ENCODE measurements at regions not wholly inside any gene's neighbourhood (a gene's known extent, or its start where the extent isn't known, plus 50 kb on each side); places are given as distances from the start of the nearest gene placed in this dataset.

GRCh38 chr18:25621144-25621543 lies 269.2 kb upstream of the ZNF521 start:
- no peak for DNase-seq (ENCODE audit: low read depth, low spot score)
- no peak overlapping the region for H3K27ac ChIP-seq (ENCODE audit: low read length)
- H3K4me3 ChIP-seq (ENCODE audit: low read length), result no peak overlapping the region
- WGBS (ENCODE audit: insufficient coverage, insufficient read length), result no CpG with 5 or more reads among the region's 1 CpG
- H3K4me1 ChIP-seq (ENCODE audit: control insufficient read depth, insufficient read depth, low read length), result no peaks in the 10 kb centered on the region
- no peaks in the 10 kb centered on the region for H3K27me3 ChIP-seq (ENCODE audit: control insufficient read depth, insufficient read depth, low read length)
- H3K36me3 ChIP-seq (ENCODE audit: control insufficient read depth, insufficient read depth, low read length), result no peaks in the 10 kb centered on the region
- no peaks in the 10 kb centered on the region for H3K9me3 ChIP-seq (ENCODE audit: control insufficient read depth, insufficient read depth, low read length)

- Histone ChIP-seq H3K9me3 (ENCODE audit: control insufficient read depth, insufficient read depth, low read length) (no peaks in the 10 kb centered on the region), H3K36me3 (ENCODE audit: control insufficient read depth, insufficient read depth, low read length) (no peaks in the 10 kb centered on the region), H3K27me3 (ENCODE audit: control insufficient read depth, insufficient read depth, low read length) (no peaks in the 10 kb centered on the region), H3K4me3 (ENCODE audit: low read length) (no peak overlapping the region), H3K27ac (ENCODE audit: low read length) (no peak overlapping the region), H3K4me1 (ENCODE audit: control insufficient read depth, insufficient read depth, low read length) (no peaks in the 10 kb centered on the region)
- no peak for DNase-seq (ENCODE audit: low read depth, low spot score)
- no CpG with 5 or more reads among the region's 4 CpGs for WGBS (ENCODE audit: insufficient coverage, insufficient read length)
These were observed 262.2 kb upstream of the ZNF521 start for GRCh38 chr18:25614168-25614567.

GRCh38 chr18:25612466-25612865 lies 260.5 kb upstream of the ZNF521 start:
- no CpG with 5 or more reads among the region's 5 CpGs for WGBS (ENCODE audit: insufficient coverage, insufficient read length)
- no peak for DNase-seq (ENCODE audit: low read depth, low spot score)
- Histone ChIP-seq H3K27ac (ENCODE audit: low read length) (no peak overlapping the region), H3K27me3 (ENCODE audit: control insufficient read depth, insufficient read depth, low read length) (no peaks in the 10 kb centered on the region), H3K4me3 (ENCODE audit: low read length) (no peak overlapping the region), H3K36me3 (ENCODE audit: control insufficient read depth, insufficient read depth, low read length) (no peaks in the 10 kb centered on the region), H3K9me3 (ENCODE audit: control insufficient read depth, insufficient read depth, low read length) (no peaks in the 10 kb centered on the region), H3K4me1 (ENCODE audit: control insufficient read depth, insufficient read depth, low read length) (no peaks in the 10 kb centered on the region)

- no peak overlapping the region for H3K4me3 ChIP-seq (ENCODE audit: low read length)
- WGBS (ENCODE audit: insufficient coverage, insufficient read length), result no CpG with 5 or more reads among the region's 4 CpGs
These were observed 256.1 kb upstream of the ZNF521 start for GRCh38 chr18:25608091-25608490.

GRCh38 chr18:25604894-25605597 lies 253.1 kb upstream of the ZNF521 start:
- H3K27ac ChIP-seq (ENCODE audit: low read length), result no peak overlapping the region

More at GRCh38 chr18:25608091-25608490, 256.1 kb upstream of the ZNF521 start:
- no peaks in the 10 kb centered on the region for H3K9me3 ChIP-seq (ENCODE audit: control insufficient read depth, insufficient read depth, low read length)
- H3K27me3 ChIP-seq (ENCODE audit: control insufficient read depth, insufficient read depth, low read length), result no peaks in the 10 kb centered on the region
- H3K36me3 ChIP-seq (ENCODE audit: control insufficient read depth, insufficient read depth, low read length), result no peaks in the 10 kb centered on the region
- DNase-seq (ENCODE audit: low read depth, low spot score), result no peak
- H3K4me1 ChIP-seq (ENCODE audit: control insufficient read depth, insufficient read depth, low read length), result no peaks in the 10 kb centered on the region
- no peak overlapping the region for H3K27ac ChIP-seq (ENCODE audit: low read length)

GRCh38 chr18:25604196-25604893 lies 252.4 kb upstream of the ZNF521 start:
- DNase-seq (ENCODE audit: low read depth, low spot score), result no peak
- no peak overlapping the region for H3K27ac ChIP-seq (ENCODE audit: low read length)
- no CpG with 5 or more reads among the region's 8 CpGs for WGBS (ENCODE audit: insufficient coverage, insufficient read length)

More at GRCh38 chr18:25604894-25605597, 253.1 kb upstream of the ZNF521 start:
- Histone ChIP-seq H3K27me3 (ENCODE audit: control insufficient read depth, insufficient read depth, low read length) (no peaks in the 10 kb centered on the region), H3K4me3 (ENCODE audit: low read length) (no peak overlapping the region), H3K36me3 (ENCODE audit: control insufficient read depth, insufficient read depth, low read length) (no peaks in the 10 kb centered on the region), H3K4me1 (ENCODE audit: control insufficient read depth, insufficient read depth, low read length) (no peaks in the 10 kb centered on the region), H3K9me3 (ENCODE audit: control insufficient read depth, insufficient read depth, low read length) (no peaks in the 10 kb centered on the region)
- DNase-seq (ENCODE audit: low read depth, low spot score), result no peak
- no CpG with 5 or more reads among the region's 15 CpGs for WGBS (ENCODE audit: insufficient coverage, insufficient read length)

GRCh38 chr18:25599443-25599842 lies 247.5 kb upstream of the ZNF521 start:
- H3K9me3 ChIP-seq (ENCODE audit: control insufficient read depth, insufficient read depth, low read length), result no peaks in the 10 kb centered on the region
- no peaks in the 10 kb centered on the region for H3K36me3 ChIP-seq (ENCODE audit: control insufficient read depth, insufficient read depth, low read length)
- DNase-seq (ENCODE audit: low read depth, low spot score), result no peak
- H3K27me3 ChIP-seq (ENCODE audit: control insufficient read depth, insufficient read depth, low read length), result no peaks in the 10 kb centered on the region
- H3K4me1 ChIP-seq (ENCODE audit: control insufficient read depth, insufficient read depth, low read length), result no peaks in the 10 kb centered on the region
- no peak overlapping the region for H3K27ac ChIP-seq (ENCODE audit: low read length)
- H3K4me3 ChIP-seq (ENCODE audit: low read length), result no peak overlapping the region

More at GRCh38 chr18:25604196-25604893, 252.4 kb upstream of the ZNF521 start:
- Histone ChIP-seq H3K27me3 (ENCODE audit: control insufficient read depth, insufficient read depth, low read length) (no peaks in the 10 kb centered on the region), H3K4me1 (ENCODE audit: control insufficient read depth, insufficient read depth, low read length) (no peaks in the 10 kb centered on the region), H3K9me3 (ENCODE audit: control insufficient read depth, insufficient read depth, low read length) (no peaks in the 10 kb centered on the region), H3K36me3 (ENCODE audit: control insufficient read depth, insufficient read depth, low read length) (no peaks in the 10 kb centered on the region), H3K4me3 (ENCODE audit: low read length) (no peak overlapping the region)

GRCh38 chr18:25597476-25597875 lies 245.5 kb upstream of the ZNF521 start:
- Histone ChIP-seq H3K9me3 (ENCODE audit: control insufficient read depth, insufficient read depth, low read length) (no peaks in the 10 kb centered on the region), H3K4me1 (ENCODE audit: control insufficient read depth, insufficient read depth, low read length) (no peaks in the 10 kb centered on the region), H3K27ac (ENCODE audit: low read length) (no peak overlapping the region), H3K4me3 (ENCODE audit: low read length) (no peak overlapping the region), H3K36me3 (ENCODE audit: control insufficient read depth, insufficient read depth, low read length) (no peaks in the 10 kb centered on the region), H3K27me3 (ENCODE audit: control insufficient read depth, insufficient read depth, low read length) (no peaks in the 10 kb centered on the region)
- DNase-seq (ENCODE audit: low read depth, low spot score), result no peak
- WGBS (ENCODE audit: insufficient coverage, insufficient read length), result no CpG with 5 or more reads among the region's 9 CpGs

- Histone ChIP-seq H3K27ac (ENCODE audit: low read length) (no peak overlapping the region), H3K27me3 (ENCODE audit: control insufficient read depth, insufficient read depth, low read length) (no peaks in the 10 kb centered on the region), H3K9me3 (ENCODE audit: control insufficient read depth, insufficient read depth, low read length) (no peaks in the 10 kb centered on the region), H3K36me3 (ENCODE audit: control insufficient read depth, insufficient read depth, low read length) (no peaks in the 10 kb centered on the region), H3K4me3 (ENCODE audit: low read length) (no peak overlapping the region), H3K4me1 (ENCODE audit: control insufficient read depth, insufficient read depth, low read length) (no peaks in the 10 kb centered on the region)
- no peak for DNase-seq (ENCODE audit: low read depth, low spot score)
- no CpG with 5 or more reads among the region's 7 CpGs for WGBS (ENCODE audit: insufficient coverage, insufficient read length)
These were observed 243.5 kb upstream of the ZNF521 start for GRCh38 chr18:25595274-25596060.

GRCh38 chr18:25594351-25594750 lies 242.4 kb upstream of the ZNF521 start:
- no peak for DNase-seq (ENCODE audit: low read depth, low spot score)
- Histone ChIP-seq H3K27ac (ENCODE audit: low read length) (no peak overlapping the region), H3K9me3 (ENCODE audit: control insufficient read depth, insufficient read depth, low read length) (no peaks in the 10 kb centered on the region), H3K27me3 (ENCODE audit: control insufficient read depth, insufficient read depth, low read length) (no peaks in the 10 kb centered on the region), H3K36me3 (ENCODE audit: control insufficient read depth, insufficient read depth, low read length) (no peaks in the 10 kb centered on the region), H3K4me1 (ENCODE audit: control insufficient read depth, insufficient read depth, low read length) (no peaks in the 10 kb centered on the region), H3K4me3 (ENCODE audit: low read length) (no peak overlapping the region)
- no CpG with 5 or more reads among the region's 1 CpG for WGBS (ENCODE audit: insufficient coverage, insufficient read length)

All from iPS DF 6.9 (cell line).